ENCODE measurements at regions not wholly inside any gene's neighbourhood (a gene's known extent, or its start where the extent isn't known, plus 50 kb on each side); places are given as distances from the start of the nearest gene placed in this dataset.
"Not testable (repeated sequence)": the region's sequence is repeated elsewhere in the genome, so short reads cannot be mapped to it uniquely, and the experiment has no call there.

GRCh38 chr5:34552686-34553085, 103.4 kb upstream of the RAI14 start:
- Mint-ChIP-seq H3K4me3 (ENCODE audit: unreplicated experiment) (no peak overlapping the region), H3K9me3 (ENCODE audit: low read depth) (no peaks in the 10 kb centered on the region), H3K4me1 (ENCODE audit: low read depth) (peaks cover 3% of the 10 kb centered on the region), H3K27ac (ENCODE audit: unreplicated experiment) (no peak overlapping the region), H3K27me3 (ENCODE audit: low read depth) (no peaks in the 10 kb centered on the region), H3K36me3 (ENCODE audit: low read depth) (no peaks in the 10 kb centered on the region)
- no peak for TF ChIP-seq CTCF (IDR thresholded peaks at IDR 0.05)
- no peak for DNase-seq (ENCODE audit: low spot score)

- no peak overlapping the region for H3K4me3 Mint-ChIP-seq (ENCODE audit: unreplicated experiment)
- no peak overlapping the region for H3K27ac Mint-ChIP-seq (ENCODE audit: unreplicated experiment)
- H3K27me3 Mint-ChIP-seq (ENCODE audit: low read depth) = no peaks in the 10 kb centered on the region
- no peak for TF ChIP-seq CTCF (IDR thresholded peaks at IDR 0.05)
- peaks cover 3% of the 10 kb centered on the region for H3K4me1 Mint-ChIP-seq (ENCODE audit: low read depth)
- DNase-seq (ENCODE audit: low spot score) = no peak
- H3K36me3 Mint-ChIP-seq (ENCODE audit: low read depth) = no peaks in the 10 kb centered on the region
- H3K9me3 Mint-ChIP-seq (ENCODE audit: low read depth) = no peaks in the 10 kb centered on the region
Measured at GRCh38 chr5:34553581-34553980, 102.5 kb upstream of the RAI14 start.

- no peak overlapping the region for H3K27ac Mint-ChIP-seq (ENCODE audit: unreplicated experiment)
Measured at GRCh38 chr5:34554641-34555040, 101.5 kb upstream of the RAI14 start.

GRCh38 chr5:34555699-34556508, 100.2 kb upstream of the RAI14 start:
- no peak for DNase-seq (ENCODE audit: low spot score)
- no peak for TF ChIP-seq CTCF (IDR thresholded peaks at IDR 0.05)
- no peak overlapping the region for H3K27ac Mint-ChIP-seq (ENCODE audit: unreplicated experiment)
- no peak overlapping the region for H3K4me3 Mint-ChIP-seq (ENCODE audit: unreplicated experiment)
- H3K27me3 Mint-ChIP-seq (ENCODE audit: low read depth) = no peaks in the 10 kb centered on the region
- H3K9me3 Mint-ChIP-seq (ENCODE audit: low read depth) = no peaks in the 10 kb centered on the region
- no peaks in the 10 kb centered on the region for H3K36me3 Mint-ChIP-seq (ENCODE audit: low read depth)
- no peaks in the 10 kb centered on the region for H3K4me1 Mint-ChIP-seq (ENCODE audit: low read depth)

More at GRCh38 chr5:34554641-34555040, 101.5 kb upstream of the RAI14 start:
- Mint-ChIP-seq H3K27me3 (ENCODE audit: low read depth) (no peaks in the 10 kb centered on the region), H3K36me3 (ENCODE audit: low read depth) (no peaks in the 10 kb centered on the region), H3K9me3 (ENCODE audit: low read depth) (no peaks in the 10 kb centered on the region), H3K4me1 (ENCODE audit: low read depth) (no peaks in the 10 kb centered on the region), H3K4me3 (ENCODE audit: unreplicated experiment) (no peak overlapping the region)
- no peak for TF ChIP-seq CTCF (IDR thresholded peaks at IDR 0.05)
- DNase-seq (ENCODE audit: low spot score) = no peak

- DNase-seq (ENCODE audit: low spot score) = no peak
- H3K4me3 Mint-ChIP-seq (ENCODE audit: unreplicated experiment) = no peak overlapping the region
- H3K27ac Mint-ChIP-seq (ENCODE audit: unreplicated experiment) = no peak overlapping the region
- no peak for TF ChIP-seq CTCF (IDR thresholded peaks at IDR 0.05)
- no peaks in the 10 kb centered on the region for H3K36me3 Mint-ChIP-seq (ENCODE audit: low read depth)
- H3K4me1 Mint-ChIP-seq (ENCODE audit: low read depth) = no peaks in the 10 kb centered on the region
- no peaks in the 10 kb centered on the region for H3K9me3 Mint-ChIP-seq (ENCODE audit: low read depth)
- H3K27me3 Mint-ChIP-seq (ENCODE audit: low read depth) = no peaks in the 10 kb centered on the region
Measured at GRCh38 chr5:34556509-34556782, 99.7 kb upstream of the RAI14 start.

GRCh38 chr5:34561581-34561980, 94.5 kb upstream of the RAI14 start:
- peaks cover 14% of the 10 kb centered on the region for H3K4me1 Mint-ChIP-seq (ENCODE audit: low read depth)
- not testable (repeated sequence) for H3K27me3 Mint-ChIP-seq (ENCODE audit: low read depth); H3K27ac Mint-ChIP-seq (ENCODE audit: unreplicated experiment); H3K9me3 Mint-ChIP-seq (ENCODE audit: low read depth); DNase-seq (ENCODE audit: low spot score); H3K4me3 Mint-ChIP-seq (ENCODE audit: unreplicated experiment); H3K36me3 Mint-ChIP-seq (ENCODE audit: low read depth)
